CD14-positive monocyte (primary cell): ENCODE measurements at regions not wholly inside any gene's neighbourhood (a gene's known extent, or its start where the extent isn't known, plus 50 kb on each side); places are given as distances from the start of the nearest gene placed in this dataset.

Source experiments
- DNase-seq, 3 donors: peaks; one replicate each; pipeline ENCODE4 v3.0.0-alpha.2; 2011 to 2022
- H2AFZ ChIP-seq: 2 replicates; pipeline ENCODE4 v1.6.0; 2012; ENCODE audit warnings: mild to moderate bottlenecking, low read depth, low read length, inconsistent platforms; ENCODE audit not compliant: insufficient read depth, poor library complexity, severe bottlenecking
- H3K27ac ChIP-seq, 2 donors: 1 replicate in 1 of 2; 2 replicates in 1 of 2; pipeline ENCODE4 v1.5.1; 2012 to 2013; ENCODE audit warnings: low read length in 2 of 2, control low read depth in 1 of 2, inconsistent platforms in 1 of 2, low read depth in 1 of 2, mild to moderate bottlenecking in 1 of 2
- H3K27me3 ChIP-seq, 2 donors: one replicate each; pipeline versions ENCODE4 v1.6.0 to v1.6.1; 2011 to 2013; ENCODE audit warnings: low read length in 2 of 2; ENCODE audit not compliant: control insufficient read depth in 2 of 2, insufficient read depth in 2 of 2
- H3K36me3 ChIP-seq, 2 donors: replicated peaks in 1 of 2; 1 replicate in 1 of 2; 2 replicates in 1 of 2; pipeline versions ENCODE4 v1.5.1 to v1.6.1; 2012 to 2013; ENCODE audit warnings: low read length in 2 of 2, control low read depth in 1 of 2, inconsistent platforms in 1 of 2, mild to moderate bottlenecking in 1 of 2; ENCODE audit not compliant: insufficient read depth in 2 of 2, control insufficient read depth in 1 of 2
- H3K4me1 ChIP-seq, 2 donors: 1 replicate in 1 of 2; 2 replicates in 1 of 2; pipeline versions ENCODE4 v1.5.1 to v1.6.1; 2012 to 2013; ENCODE audit warnings: low read length in 2 of 2, control low read depth in 1 of 2, inconsistent platforms in 1 of 2, mild to moderate bottlenecking in 1 of 2, moderate library complexity in 1 of 2; ENCODE audit not compliant: insufficient read depth in 2 of 2, control insufficient read depth in 1 of 2
- H3K4me2 ChIP-seq: replicated peaks from 2 replicates; pipeline ENCODE3; 2012; ENCODE audit warnings: low read length, moderate library complexity, mild to moderate bottlenecking; ENCODE audit not compliant: poor library complexity, severe bottlenecking; ENCODE audit errors: extremely low read depth
- H3K4me3 ChIP-seq, 3 experiments: fragments of 200-600 bp in 1 of 3; sonication (generic) in 1 of 3; replicated peaks in 1 of 3; 1 replicate in 2 of 3; 2 replicates in 1 of 3; pipeline ENCODE4 v1.5.1; 2011 to 2013; ENCODE audit warnings: low read length in 3 of 3, mild to moderate bottlenecking in 3 of 3, control low read depth in 2 of 3, low read depth in 2 of 3, inconsistent platforms in 1 of 3, moderate library complexity in 1 of 3
- H3K79me2 ChIP-seq: 2 replicates; pipeline ENCODE4 v1.6.0; 2012; ENCODE audit warnings: mild to moderate bottlenecking, control low read depth, inconsistent platforms, low read length, moderate library complexity; ENCODE audit not compliant: insufficient read depth
- H3K9ac ChIP-seq: 2 replicates; pipeline ENCODE4 v1.6.0; 2017; ENCODE audit warnings: low read length, mild to moderate bottlenecking; ENCODE audit not compliant: insufficient read depth, poor library complexity, severe bottlenecking
- H3K9me3 ChIP-seq, 2 donors: replicated peaks in 1 of 2; 1 replicate in 1 of 2; 2 replicates in 1 of 2; pipeline versions ENCODE4 v1.5.1 to v1.6.1; 2012 to 2013; ENCODE audit warnings: low read length in 2 of 2, control low read depth in 1 of 2; ENCODE audit not compliant: control insufficient read depth in 1 of 2, insufficient read depth in 1 of 2
- H4K20me1 ChIP-seq: 2 replicates; pipeline ENCODE4 v1.6.0; 2012; ENCODE audit warnings: mild to moderate bottlenecking, low read length, control low read depth, moderate library complexity; ENCODE audit not compliant: insufficient read depth
- H3K27ac Mint-ChIP-seq, 7 donors: one replicate each; pipeline ENCODE4 v1.8.0; 2020; ENCODE audit warnings: mild to moderate bottlenecking in 7 of 7, mixed read lengths in 7 of 7, moderate library complexity in 6 of 7, inconsistent platforms in 2 of 7
- H3K27me3 Mint-ChIP-seq, 3 donors: one replicate each; pipeline ENCODE4 v1.8.0; 2021 to 2022; ENCODE audit warnings: low read depth in 3 of 3, mild to moderate bottlenecking in 3 of 3, mixed read lengths in 3 of 3, moderate library complexity in 3 of 3, inconsistent platforms in 1 of 3
- H3K36me3 Mint-ChIP-seq, 2 donors: one replicate each; pipeline ENCODE4 v1.8.0; 2020; ENCODE audit warnings: mixed read lengths in 2 of 2, inconsistent platforms in 1 of 2, mild to moderate bottlenecking in 1 of 2
- H3K4me1 Mint-ChIP-seq: one replicate; pipeline ENCODE4 v1.8.0; 2020; ENCODE audit warnings: mild to moderate bottlenecking, mixed read lengths
- H3K4me3 Mint-ChIP-seq, 2 donors: one replicate each; pipeline ENCODE4 v1.8.0; 2020; ENCODE audit warnings: mild to moderate bottlenecking in 2 of 2, mixed read lengths in 2 of 2, moderate library complexity in 1 of 2
- H3K9me3 Mint-ChIP-seq, 7 donors: one replicate each; pipeline ENCODE4 v1.8.0; 2020 to 2022; ENCODE audit warnings: mixed read lengths in 7 of 7, mild to moderate bottlenecking in 6 of 7, moderate library complexity in 6 of 7, inconsistent platforms in 2 of 7
- CTCF ChIP-seq: fragments of 200-600 bp; IDR thresholded peaks from one replicate; pipeline ENCODE4 v1.8.0; 2022; ENCODE audit warnings: antibody characterized with exemption, mild to moderate bottlenecking
- WGBS: methylation state at CpG from one replicate; pipeline ENCODE4 v1.1.5; 2013; ENCODE audit warnings: missing lambda C conversion rate; ENCODE audit not compliant: insufficient coverage; 5-methylcytosine and 5-hydroxymethylcytosine counted together
- intact Hi-C, 2 donors: fragments of 100-400 bp; cut with micrococcal nuclease; formaldehyde crosslinking; loops; one replicate each; pipeline versions ENCODE4 v1.15.0 to v1.15.1; 2023

DNA sequence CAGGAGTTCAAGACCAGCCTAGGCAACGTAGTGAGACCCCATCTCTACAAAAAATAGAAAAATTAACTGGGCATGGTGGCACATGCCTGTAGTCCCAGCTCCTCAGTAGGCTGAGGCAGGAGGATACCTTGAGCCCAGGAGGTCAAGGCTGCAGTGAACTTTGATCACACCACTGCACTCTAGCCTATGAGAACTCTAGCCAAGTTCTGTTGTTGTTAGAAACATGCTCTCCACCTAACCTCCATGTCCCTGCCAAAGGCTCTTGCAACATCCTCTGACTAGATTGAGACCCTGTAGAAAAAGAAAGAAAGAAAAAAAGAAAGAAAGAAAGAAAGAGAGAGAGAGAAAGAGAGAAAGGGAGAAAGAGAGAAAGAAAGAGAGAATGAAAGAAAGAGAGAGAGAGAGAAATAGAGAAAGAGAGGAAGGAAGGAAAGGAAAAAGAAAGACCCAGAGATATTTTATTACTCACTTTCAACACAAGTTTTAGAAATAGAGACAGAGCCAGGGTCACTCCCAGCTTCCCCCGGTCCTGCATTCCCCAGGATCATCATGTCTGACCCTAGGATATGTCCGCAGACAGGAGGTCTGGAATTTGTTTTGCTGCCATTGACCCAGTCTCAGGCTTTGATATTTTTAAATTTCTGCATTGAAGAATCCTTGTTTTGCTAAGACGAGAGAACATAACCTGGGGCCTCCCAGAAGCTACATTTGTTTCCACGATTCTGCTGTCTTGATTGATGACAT lies 376.5 kb upstream of the CDH5 start:
- intact Hi-C loops = no loop called here

DNA sequence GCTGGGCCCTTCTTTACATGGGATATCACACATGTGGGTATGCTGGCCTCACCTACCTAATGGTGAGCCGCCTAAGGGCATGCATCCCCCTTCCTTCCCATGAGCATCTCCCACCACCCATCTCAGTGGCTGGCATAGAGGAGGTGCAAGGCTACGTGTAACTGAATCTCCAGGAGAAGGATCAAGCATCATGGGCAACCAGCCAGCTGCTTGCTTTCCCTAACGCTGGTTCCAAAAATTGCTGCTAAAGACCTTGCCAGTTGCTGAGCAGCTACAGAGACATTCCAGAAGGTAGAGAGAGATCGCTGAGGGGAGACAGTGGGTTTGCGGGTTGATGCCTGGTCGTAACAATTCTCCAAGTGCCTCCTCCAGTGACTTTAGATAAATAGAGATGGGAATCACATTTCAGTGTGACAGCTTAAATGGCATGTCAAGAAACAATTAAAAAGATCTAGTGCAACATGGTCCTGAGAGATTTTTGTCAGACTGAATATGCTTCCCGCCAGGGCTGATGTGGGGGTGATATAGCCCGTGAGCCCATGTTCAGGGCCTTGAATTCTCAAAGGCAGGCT lies 378.4 kb upstream of the CDH5 start:
- Mint-ChIP-seq H3K4me3 (no peak overlapping the region), H3K27ac (no peak overlapping the region), H3K9me3 (peaks cover 0 to 2% (median 0%) of the 10 kb centered on the region in 7 donors), H3K36me3 (no peaks in the 10 kb centered on the region), H3K27me3 (peaks cover 4 to 9% (median 7%) of the 10 kb centered on the region in 3 donors), H3K4me1 (no peaks in the 10 kb centered on the region)
- Histone ChIP-seq H3K27me3 (peaks cover 0 to 2% of the 10 kb centered on the region in 2 donors), H2AFZ (no peak overlapping the region), H3K4me1 (no peaks in the 10 kb centered on the region), H3K27ac (no peak overlapping the region), H3K9ac (no peak overlapping the region), H3K4me2 (no peak overlapping the region), H3K79me2 (no peaks in the 10 kb centered on the region), H4K20me1 (no peaks in the 10 kb centered on the region), H3K4me3 (no peak overlapping the region), H3K9me3 (no peaks in the 10 kb centered on the region), H3K36me3 (no peaks in the 10 kb centered on the region)
- intact Hi-C loops = no loop called here
- no peak for TF ChIP-seq CTCF
- WGBS = 87% methylated on average over 4 of the region's 8 CpGs
- no peak for DNase-seq

More for the DNA sequence above, 376.5 kb upstream of the CDH5 start:
- H3K4me3 ChIP-seq = no peak overlapping the region
- H3K9ac ChIP-seq = no peak overlapping the region
- Mint-ChIP-seq H3K36me3 (no peaks in the 10 kb centered on the region), H3K27ac (peak overlapping the region in 1 of 7 donors; percentile 59), H3K4me1 (no peaks in the 10 kb centered on the region), H3K4me3 (no peak overlapping the region), H3K9me3 (peaks cover 0 to 2% (median 0%) of the 10 kb centered on the region in 7 donors), H3K27me3 (peaks cover 4 to 12% (median 6%) of the 10 kb centered on the region in 3 donors)
- TF ChIP-seq CTCF = peak; percentile 12
- peaks cover 0 to 5% of the 10 kb centered on the region in 2 donors for H3K27me3 ChIP-seq
- H2AFZ ChIP-seq = no peak overlapping the region
- no peaks in the 10 kb centered on the region for H3K4me1 ChIP-seq
- H3K4me2 ChIP-seq = no peak overlapping the region
- H3K36me3 ChIP-seq = no peaks in the 10 kb centered on the region
- no peaks in the 10 kb centered on the region for H3K79me2 ChIP-seq
- H3K27ac ChIP-seq = no peak overlapping the region
- no peaks in the 10 kb centered on the region for H3K9me3 ChIP-seq
- no peaks in the 10 kb centered on the region for H4K20me1 ChIP-seq
- DNase-seq = no peak
- 90% methylated on average over 2 of the region's 5 CpGs for WGBS
